ENCODE measurements at regions not wholly inside any gene's neighbourhood (a gene's known extent, or its start where the extent isn't known, plus 50 kb on each side); places are given as distances from the start of the nearest gene placed in this dataset.

DNA sequence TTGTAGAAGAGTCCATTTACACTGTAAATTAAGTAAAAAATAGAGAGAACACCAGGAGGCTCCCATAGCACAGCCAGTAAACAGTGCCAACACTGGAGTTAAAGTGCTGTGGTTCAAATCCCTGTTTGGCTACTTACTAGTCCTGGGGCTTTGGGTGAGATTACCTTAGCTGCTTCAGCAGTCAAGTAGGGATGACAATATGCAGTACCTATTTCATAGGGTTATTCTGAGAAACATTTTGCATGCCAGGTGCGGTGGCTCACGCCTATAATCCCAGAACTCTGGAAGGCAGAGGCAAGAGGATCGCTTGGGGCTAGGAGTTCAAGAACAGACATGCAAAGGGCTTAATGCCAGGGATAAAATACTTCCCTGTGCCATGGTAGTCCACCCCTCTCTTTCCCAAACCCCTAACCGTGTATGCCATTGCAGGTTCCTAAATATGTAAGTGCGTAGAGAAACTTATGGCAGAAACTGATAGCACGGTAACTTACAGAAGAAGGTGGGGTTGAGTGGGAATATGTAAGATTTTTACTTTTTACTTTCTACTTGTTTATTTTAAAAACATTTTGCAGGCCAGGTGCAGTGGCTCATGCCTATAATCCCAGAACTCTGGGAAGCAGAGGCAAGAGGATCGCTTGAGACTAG lies 86.4 kb upstream of the PICALM start:
- 87 to 91% methylated on average over 4 to 7 of the region's 7 CpGs for WGBS, 2 experiments (ENCODE audit: insufficient coverage in 1 of 2, insufficient read length in 1 of 2)
- Histone ChIP-seq H3K9me3 (ENCODE audit: control insufficient read depth, low read length) (no peaks in the 10 kb centered on the region), H3K27me3 (ENCODE audit: control insufficient read depth, insufficient read depth, low read length, poor library complexity, severe bottlenecking) (no peaks in the 10 kb centered on the region), H3K27ac (ENCODE audit: low read depth, low read length) (no peak overlapping the region), H3K4me3 (ENCODE audit: low read length) (no peak overlapping the region), H3K36me3 (ENCODE audit: control insufficient read depth, insufficient read depth, low read length) (no peaks in the 10 kb centered on the region), H3K4me1 (ENCODE audit: control insufficient read depth, insufficient read depth, low read length) (peaks cover 23% of the 10 kb centered on the region), H3K9ac (ENCODE audit: extremely low read depth, low read length, poor library complexity, severe bottlenecking) (no peak overlapping the region)
- Mint-ChIP-seq H3K4me1 (peaks cover 25% of the 10 kb centered on the region), H3K27ac (no peak overlapping the region), H3K36me3 (ENCODE audit: low read depth) (no peaks in the 10 kb centered on the region), H3K27me3 (ENCODE audit: insufficient read depth) (peaks cover 1% of the 10 kb centered on the region), H3K9me3 (no peaks in the 10 kb centered on the region), H3K4me3 (no peak overlapping the region)
- TF ChIP-seq, protein P1, sequence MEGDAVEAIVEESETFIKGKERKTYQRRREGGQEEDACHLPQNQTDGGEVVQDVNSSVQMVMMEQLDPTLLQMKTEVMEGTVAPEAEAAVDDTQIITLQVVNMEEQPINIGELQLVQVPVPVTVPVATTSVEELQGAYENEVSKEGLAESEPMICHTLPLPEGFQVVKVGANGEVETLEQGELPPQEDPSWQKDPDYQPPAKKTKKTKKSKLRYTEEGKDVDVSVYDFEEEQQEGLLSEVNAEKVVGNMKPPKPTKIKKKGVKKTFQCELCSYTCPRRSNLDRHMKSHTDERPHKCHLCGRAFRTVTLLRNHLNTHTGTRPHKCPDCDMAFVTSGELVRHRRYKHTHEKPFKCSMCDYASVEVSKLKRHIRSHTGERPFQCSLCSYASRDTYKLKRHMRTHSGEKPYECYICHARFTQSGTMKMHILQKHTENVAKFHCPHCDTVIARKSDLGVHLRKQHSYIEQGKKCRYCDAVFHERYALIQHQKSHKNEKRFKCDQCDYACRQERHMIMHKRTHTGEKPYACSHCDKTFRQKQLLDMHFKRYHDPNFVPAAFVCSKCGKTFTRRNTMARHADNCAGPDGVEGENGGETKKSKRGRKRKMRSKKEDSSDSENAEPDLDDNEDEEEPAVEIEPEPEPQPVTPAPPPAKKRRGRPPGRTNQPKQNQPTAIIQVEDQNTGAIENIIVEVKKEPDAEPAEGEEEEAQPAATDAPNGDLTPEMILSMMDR (conservative IDR thresholded peaks at IDR 0.05), result no peak
- no peak for DNase-seq

- DNase-seq, result no peak
- TF ChIP-seq, protein P1 (conservative IDR thresholded peaks at IDR 0.05), result no peak
- Mint-ChIP-seq H3K4me3 (no peak overlapping the region), H3K27ac (no peak overlapping the region), H3K4me1 (peaks cover 20% of the 10 kb centered on the region), H3K9me3 (no peaks in the 10 kb centered on the region), H3K27me3 (ENCODE audit: insufficient read depth) (peaks cover 1% of the 10 kb centered on the region), H3K36me3 (ENCODE audit: low read depth) (no peaks in the 10 kb centered on the region)
- Histone ChIP-seq H3K9ac (ENCODE audit: extremely low read depth, low read length, poor library complexity, severe bottlenecking) (no peak overlapping the region), H3K4me3 (ENCODE audit: low read length) (no peak overlapping the region), H3K9me3 (ENCODE audit: control insufficient read depth, low read length) (no peaks in the 10 kb centered on the region), H3K27ac (ENCODE audit: low read depth, low read length) (no peak overlapping the region), H3K27me3 (ENCODE audit: control insufficient read depth, insufficient read depth, low read length, poor library complexity, severe bottlenecking) (no peaks in the 10 kb centered on the region), H3K36me3 (ENCODE audit: control insufficient read depth, insufficient read depth, low read length) (no peaks in the 10 kb centered on the region), H3K4me1 (ENCODE audit: control insufficient read depth, insufficient read depth, low read length) (peaks cover 17% of the 10 kb centered on the region)
- 73% methylated on average over 1 of the region's 1 CpG; no CpG with 5 or more reads in 1 of the 2 experiments for WGBS, 2 experiments (ENCODE audit: insufficient coverage in 1 of 2, insufficient read length in 1 of 2)
These were observed 84.6 kb upstream of the PICALM start for GRCh38 chr11:86153439-86153838.

DNA sequence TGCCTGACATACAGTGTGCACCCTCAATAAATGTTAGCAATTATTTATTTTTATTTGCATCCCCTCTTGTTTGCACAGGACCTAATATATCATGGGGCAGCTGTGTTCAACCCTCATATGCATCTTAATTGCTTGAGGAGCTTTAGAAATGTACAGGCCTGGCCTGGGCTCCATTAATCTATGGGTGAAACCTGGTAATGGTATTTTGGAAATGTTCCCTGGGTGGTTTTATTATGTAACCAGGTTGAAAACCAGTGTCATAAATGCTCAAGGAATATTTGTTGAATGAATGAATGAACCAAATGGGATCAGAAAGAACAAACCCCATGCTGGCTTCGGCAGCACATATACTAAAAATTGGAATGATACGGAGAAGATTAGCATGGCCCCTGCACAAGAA lies 84.0 kb upstream of the PICALM start:
- Histone ChIP-seq H3K9me3 (ENCODE audit: control insufficient read depth, low read length) (no peaks in the 10 kb centered on the region), H3K27ac (ENCODE audit: low read depth, low read length) (no peak overlapping the region), H3K4me1 (ENCODE audit: control insufficient read depth, insufficient read depth, low read length) (peaks cover 17% of the 10 kb centered on the region), H3K9ac (ENCODE audit: extremely low read depth, low read length, poor library complexity, severe bottlenecking) (no peak overlapping the region), H3K27me3 (ENCODE audit: control insufficient read depth, insufficient read depth, low read length, poor library complexity, severe bottlenecking) (no peaks in the 10 kb centered on the region), H3K4me3 (ENCODE audit: low read length) (no peak overlapping the region), H3K36me3 (ENCODE audit: control insufficient read depth, insufficient read depth, low read length) (no peaks in the 10 kb centered on the region)
- peaks cover 1% of the 10 kb centered on the region for H3K27me3 Mint-ChIP-seq (ENCODE audit: insufficient read depth)
- WGBS, 2 experiments (ENCODE audit: insufficient coverage in 1 of 2, insufficient read length in 1 of 2), result 100% methylated on average over 2 of the region's 2 CpGs; no CpG with 5 or more reads in 1 of the 2 experiments
- no peak for DNase-seq
- H3K27ac Mint-ChIP-seq, result no peak overlapping the region
- H3K36me3 Mint-ChIP-seq (ENCODE audit: low read depth), result no peaks in the 10 kb centered on the region
- no peak overlapping the region for H3K4me3 Mint-ChIP-seq
- no peaks in the 10 kb centered on the region for H3K9me3 Mint-ChIP-seq
- TF ChIP-seq, protein P1 (conservative IDR thresholded peaks at IDR 0.05), result no peak
- H3K4me1 Mint-ChIP-seq, result peaks cover 25% of the 10 kb centered on the region
